DND-41 (cell line): ENCODE measurements at regions not wholly inside any gene's neighbourhood (a gene's known extent, or its start where the extent isn't known, plus 50 kb on each side); places are given as distances from the start of the nearest gene placed in this dataset.

ENCODE experiments used
- ATAC-seq: fragments of 200-7000 bp; cut with Tn5 transposase; 3 replicates; pipeline ENCODE4 v1.9.1; 2021; ENCODE audit warnings: low read depth; ENCODE audit not compliant: insufficient read depth
- DNase-seq: peaks from one replicate; pipeline ENCODE4 v3.0.0-alpha.2; 2020
- H2AFZ ChIP-seq: 2 replicates; pipeline ENCODE4 v1.6.0; 2012; ENCODE audit warnings: low read depth, low read length
- H3K27ac ChIP-seq: 2 replicates; pipeline ENCODE4 v1.5.1; 2012; ENCODE audit warnings: low read length, inconsistent platforms
- H3K27me3 ChIP-seq: fragments of 200-600 bp; sonication (generic); 2 replicates; pipeline ENCODE4 v1.6.0; 2012; ENCODE audit warnings: low read length, mild to moderate bottlenecking, inconsistent platforms; ENCODE audit not compliant: insufficient read depth, poor library complexity
- H3K36me3 ChIP-seq: 2 replicates; pipeline ENCODE4 v1.5.1; 2012; ENCODE audit warnings: low read length, inconsistent platforms; ENCODE audit not compliant: insufficient read depth
- H3K4me1 ChIP-seq: 2 replicates; pipeline ENCODE4 v1.5.1; 2012; ENCODE audit warnings: mild to moderate bottlenecking, low read length; ENCODE audit not compliant: insufficient read depth
- H3K4me2 ChIP-seq: 2 replicates; pipeline ENCODE4 v1.6.0; 2012; ENCODE audit warnings: mild to moderate bottlenecking, moderate library complexity, low read length, inconsistent platforms; ENCODE audit not compliant: insufficient read depth
- H3K4me3 ChIP-seq, 2 experiments: fragments of 200-600 bp in 1 of 2; shearing (Covaris generic) in 1 of 2; 2 replicates each; pipeline ENCODE4 v1.5.1; 2012 to 2016; ENCODE audit warnings: inconsistent platforms in 2 of 2, low read length in 2 of 2, mild to moderate bottlenecking in 2 of 2, low read depth in 1 of 2, moderate library complexity in 1 of 2
- H3K79me2 ChIP-seq: 2 replicates; pipeline ENCODE4 v1.6.0; 2012; ENCODE audit warnings: low read length, inconsistent platforms; ENCODE audit not compliant: insufficient read depth
- H3K9ac ChIP-seq: 2 replicates; pipeline ENCODE4 v1.6.0; 2012; ENCODE audit warnings: low read depth, mild to moderate bottlenecking, inconsistent platforms, low read length, moderate library complexity
- H3K9me3 ChIP-seq: 2 replicates; pipeline ENCODE4 v1.5.1; 2012; ENCODE audit warnings: low read length, moderate library complexity, mild to moderate bottlenecking, inconsistent platforms; ENCODE audit not compliant: insufficient read depth, severe bottlenecking
- H4K20me1 ChIP-seq: 2 replicates; pipeline ENCODE4 v1.6.0; 2012; ENCODE audit warnings: low read length; ENCODE audit not compliant: insufficient read depth
- CTCF ChIP-seq: IDR thresholded peaks from 2 replicates; pipeline ENCODE4 v1.5.1; 2012; ENCODE audit warnings: borderline replicate concordance, low read length, moderate library complexity, mild to moderate bottlenecking; ENCODE audit not compliant: poor library complexity, severe bottlenecking; ENCODE audit errors: extremely low read depth
- EZH2 ChIP-seq: IDR thresholded peaks from 3 replicates; pipeline ENCODE4 v1.6.1; 2012; ENCODE audit warnings: borderline replicate concordance, low read depth, mild to moderate bottlenecking, moderate library complexity, low read length, inconsistent platforms; ENCODE audit not compliant: severe bottlenecking

GRCh38 chr6:27183060-27183832, 64.3 kb upstream of the PRSS16 start:
- DNase-seq = no peak
- TF ChIP-seq CTCF (no peak), EZH2 (no peak)
- Histone ChIP-seq H2AFZ (no peak overlapping the region), H3K9ac (no peak overlapping the region), H3K4me3 (no peak overlapping the region), H3K79me2 (no peaks in the 10 kb centered on the region), H3K27me3 (no peaks in the 10 kb centered on the region), H3K27ac (no peak overlapping the region), H3K4me1 (peaks cover 21% of the 10 kb centered on the region), H3K4me2 (no peak overlapping the region), H4K20me1 (no peaks in the 10 kb centered on the region), H3K36me3 (no peaks in the 10 kb centered on the region), H3K9me3 (no peaks in the 10 kb centered on the region)
- ATAC-seq = no peak

GRCh38 chr6:27187231-27188060, 60.1 kb upstream of the PRSS16 start:
- Histone ChIP-seq H4K20me1 (no peaks in the 10 kb centered on the region), H3K4me3 (peak overlapping the region; percentile 54 to 66; a peak in 3 of 4 replicates), H3K9ac (peak overlapping the region; percentile 61), H3K79me2 (no peaks in the 10 kb centered on the region), H3K9me3 (no peaks in the 10 kb centered on the region), H3K4me1 (peaks cover 17% of the 10 kb centered on the region), H3K36me3 (no peaks in the 10 kb centered on the region), H3K27me3 (no peaks in the 10 kb centered on the region), H3K27ac (peak overlapping the region; percentile 61), H3K4me2 (peak overlapping the region; percentile 89), H2AFZ (peak overlapping the region; percentile 94)
- DNase-seq = no peak
- ATAC-seq = no peak
- no peak for TF ChIP-seq CTCF
- no peak for TF ChIP-seq EZH2

GRCh38 chr6:27188061-27188884, 59.2 kb upstream of the PRSS16 start:
- no peaks in the 10 kb centered on the region for H3K27me3 ChIP-seq
- peak overlapping the region; percentile 61 for H3K27ac ChIP-seq
- H3K4me3 ChIP-seq = peak overlapping the region; percentile 54 to 66
- H3K4me1 ChIP-seq = peaks cover 17% of the 10 kb centered on the region
- DNase-seq (peak; percentile 52), ATAC-seq (peak; percentile 81)
- H4K20me1 ChIP-seq = no peaks in the 10 kb centered on the region
- no peak for TF ChIP-seq EZH2
- no peak for TF ChIP-seq CTCF
- H3K79me2 ChIP-seq = no peaks in the 10 kb centered on the region
- peak overlapping the region; percentile 61 for H3K9ac ChIP-seq
- H3K4me2 ChIP-seq = peak overlapping the region; percentile 89
- H3K36me3 ChIP-seq = no peaks in the 10 kb centered on the region
- H3K9me3 ChIP-seq = no peaks in the 10 kb centered on the region
- H2AFZ ChIP-seq = peak overlapping the region; percentile 94
